BJ (cell line): ENCODE measurements at regions not wholly inside any gene's neighbourhood (a gene's known extent, or its start where the extent isn't known, plus 50 kb on each side); places are given as distances from the start of the nearest gene placed in this dataset.

Experiments
- CTCF ChIA-PET: fragments of 350-600 bp; formaldehyde crosslinking; extraction: SDS; loops from one replicate; lab custom pipeline; 2021; ENCODE audit warnings: antibody characterized with exemption, inconsistent platforms; lab: Yijun Ruan, JAX
- POLR2A ChIA-PET: fragments of 300-600 bp; sonication (Branson Sonifier 250); formaldehyde crosslinking; extraction: SDS; loops from one replicate; lab custom pipeline; 2021; ENCODE audit warnings: antibody characterized with exemption; lab: Charles Lee
- DNase-seq: peaks from one replicate; pipeline ENCODE4 v3.0.0-alpha.2; 2011; ENCODE audit warnings: low read depth
- H3K27me3 ChIP-seq: 2 replicates; pipeline ENCODE4 v1.6.0; 2011; ENCODE audit warnings: low read length; ENCODE audit not compliant: control insufficient read depth, insufficient read depth
- H3K36me3 ChIP-seq: 2 replicates; pipeline ENCODE4 v1.5.1; 2011; ENCODE audit warnings: low read length; ENCODE audit not compliant: control insufficient read depth, insufficient read depth
- H3K4me3 ChIP-seq: 2 replicates; pipeline ENCODE4 v1.5.1; 2011; ENCODE audit warnings: low read depth, mild to moderate bottlenecking, control low read depth, low read length
- CTCF ChIP-seq: IDR thresholded peaks from 2 replicates; pipeline ENCODE4 v1.5.1; 2011; ENCODE audit warnings: low read depth, mild to moderate bottlenecking, control low read depth, inconsistent platforms, low read length, moderate library complexity; ENCODE audit not compliant: insufficient read depth

- ChIA-PET CTCF (no interaction called here), POLR2A (no interaction called here)
- DNase-seq = no peak
- Histone ChIP-seq H3K4me3 (no peak overlapping the region), H3K36me3 (no peaks in the 10 kb centered on the region), H3K27me3 (no peaks in the 10 kb centered on the region)
- no peak for TF ChIP-seq CTCF
Observed at GRCh38 chr10:36564433-36564832, 561.0 kb upstream of the ANKRD30A start.

GRCh38 chr10:36559412-36560400 is 565.7 kb upstream of the ANKRD30A start:
- CTCF ChIA-PET = no interaction called here
- POLR2A ChIA-PET = no interaction called here
- H3K4me3 ChIP-seq = no peak overlapping the region
- no peaks in the 10 kb centered on the region for H3K27me3 ChIP-seq
- no peak for TF ChIP-seq CTCF
- H3K36me3 ChIP-seq = no peaks in the 10 kb centered on the region
- no peak for DNase-seq

- no peak overlapping the region for H3K4me3 ChIP-seq
- POLR2A ChIA-PET = no interaction called here
- CTCF ChIA-PET = no interaction called here
- no peak for TF ChIP-seq CTCF
- no peaks in the 10 kb centered on the region for H3K36me3 ChIP-seq
- H3K27me3 ChIP-seq = no peaks in the 10 kb centered on the region
- no peak for DNase-seq
Observed at GRCh38 chr10:36556468-36556867, 568.9 kb upstream of the ANKRD30A start.

- H3K27me3 ChIP-seq = no peaks in the 10 kb centered on the region
- CTCF ChIA-PET = no interaction called here
- no peak overlapping the region for H3K4me3 ChIP-seq
- POLR2A ChIA-PET = no interaction called here
- H3K36me3 ChIP-seq = no peaks in the 10 kb centered on the region
- no peak for TF ChIP-seq CTCF
- DNase-seq = no peak
Observed at GRCh38 chr10:36555036-36555435, 570.4 kb upstream of the ANKRD30A start.

- Histone ChIP-seq H3K27me3 (no peaks in the 10 kb centered on the region), H3K4me3 (no peak overlapping the region), H3K36me3 (no peaks in the 10 kb centered on the region)
- no peak for DNase-seq
- TF ChIP-seq CTCF = no peak
- ChIA-PET POLR2A (no interaction called here), CTCF (no interaction called here)
Observed at GRCh38 chr10:36547965-36548364, 577.4 kb upstream of the ANKRD30A start.
